GM12878 (cell line): ENCODE measurements at regions not wholly inside any gene's neighbourhood (a gene's known extent, or its start where the extent isn't known, plus 50 kb on each side); places are given as distances from the start of the nearest gene placed in this dataset.

Source experiments
- ATAC-seq: fragments of 200-7000 bp; cut with Tn5 transposase; 3 replicates; pipeline ENCODE4 v1.9.1; 2020; ENCODE audit warnings: mild to moderate bottlenecking, moderate library complexity
- BruUV-seq: library from RNA; stranded (reverse); fragments of 400-500 nt; replicated peaks from 2 replicates; lab custom pipeline; 2021; lab: Mats Ljungman, UMichigan
- CTCF ChIA-PET: fragments of 300-600 bp; sonication (Branson Sonifier 250); formaldehyde crosslinking; extraction: SDS; loops from one replicate; lab custom pipeline; 2021; ENCODE audit warnings: inconsistent platforms; lab: Yijun Ruan, JAX
- POLR2A ChIA-PET: fragments of 350-600 bp; formaldehyde crosslinking; extraction: SDS; loops from one replicate; lab custom pipeline; 2021; ENCODE audit warnings: inconsistent platforms; lab: Charles Lee
- RAD21 ChIA-PET: fragments of 300-600 bp; sonication (Branson Sonifier 250); formaldehyde crosslinking; loops from one replicate; lab custom pipeline; 2023; ENCODE audit warnings: antibody characterized with exemption; ENCODE audit not compliant: unreplicated experiment; lab: Charles Lee
- SMC1A ChIA-PET: fragments of 300-600 bp; sonication (Branson Sonifier 250); formaldehyde crosslinking; loops from one replicate; lab custom pipeline; 2023; ENCODE audit not compliant: unreplicated experiment, uncharacterized antibody; lab: Charles Lee
- DNase-seq: peaks from one replicate; pipeline ENCODE4 v3.0.0-alpha.2; 2011; ENCODE audit warnings: low read depth, low spot score
- FAIRE-seq: peaks from 3 replicates; lab custom pipeline; 2011; peaks lifted over from hg19 to GRCh38; lab: Jason Lieb, UNC
- H2AFZ ChIP-seq: 2 replicates; pipeline ENCODE4 v1.6.0; 2011; ENCODE audit warnings: low read depth, low read length, control low read depth; ENCODE audit not compliant: control insufficient read depth
- H3K27ac ChIP-seq: 2 replicates; pipeline ENCODE4 v1.5.1; 2011; ENCODE audit warnings: control low read depth; ENCODE audit not compliant: control insufficient read depth, insufficient read depth
- H3K27me3 ChIP-seq, 2 experiments: replicated peaks in 1 of 2; 2 replicates each; pipeline versions ENCODE4 v1.6.0 to v1.6.1; 2011; ENCODE audit warnings: low read length in 1 of 2; ENCODE audit not compliant: control insufficient read depth in 2 of 2, insufficient read depth in 2 of 2
- H3K36me3 ChIP-seq, 2 experiments: 2 replicates each; pipeline ENCODE4 v1.5.1; 2011; ENCODE audit warnings: low read length in 1 of 2; ENCODE audit not compliant: control insufficient read depth in 2 of 2, insufficient read depth in 2 of 2
- H3K4me1 ChIP-seq: 2 replicates; pipeline ENCODE4 v1.6.1; 2011; ENCODE audit warnings: mild to moderate bottlenecking, low read length, moderate library complexity, mixed read lengths; ENCODE audit not compliant: control insufficient read depth, insufficient read depth
- H3K4me2 ChIP-seq: 2 replicates; pipeline ENCODE4 v1.6.0; 2011; ENCODE audit warnings: control low read depth; ENCODE audit not compliant: control insufficient read depth, insufficient read depth
- H3K4me3 ChIP-seq: fragments of 200-600 bp; sonication (generic); 2 replicates; pipeline ENCODE4 v1.5.1; 2016
- H3K79me2 ChIP-seq: 2 replicates; pipeline ENCODE4 v1.6.0; 2011; ENCODE audit warnings: low read length; ENCODE audit not compliant: control insufficient read depth, insufficient read depth
- H3K9ac ChIP-seq: 2 replicates; pipeline ENCODE4 v1.8.0; 2011; ENCODE audit warnings: low read length, control low read depth, mixed read lengths; ENCODE audit not compliant: control insufficient read depth, insufficient read depth
- H3K9me3 ChIP-seq: replicated peaks from 3 replicates; pipeline ENCODE4 v1.5.1; 2011; ENCODE audit warnings: mild to moderate bottlenecking, low read length; ENCODE audit not compliant: control insufficient read depth, insufficient read depth
- H4K20me1 ChIP-seq: 2 replicates; pipeline ENCODE4 v1.6.0; 2011; ENCODE audit not compliant: control insufficient read depth, insufficient read depth
- CBX5 ChIP-seq: sonication (generic); IDR thresholded peaks from 2 replicates; pipeline ENCODE4 v1.6.1; 2016; ENCODE audit warnings: low read depth, moderate library complexity, mild to moderate bottlenecking, inconsistent platforms
- CEBPB ChIP-seq, 2 experiments: fragments of 150-350 bp in 1 of 2; IDR thresholded peaks; 2 replicates each; pipeline ENCODE4 v1.6.1; 2012 to 2014; ENCODE audit warnings: low read depth in 2 of 2, low read length in 2 of 2, borderline replicate concordance in 1 of 2, inconsistent platforms in 1 of 2
- CEBPZ ChIP-seq: fragments of 150-350 bp; IDR thresholded peaks from 2 replicates; pipeline ENCODE4 v1.6.1; 2016; ENCODE audit warnings: low read depth, low read length
- LARP7 ChIP-seq: fragments of 450-650 bp; IDR thresholded peaks from 2 replicates; pipeline ENCODE4 v1.6.1; 2017; ENCODE audit warnings: mild to moderate bottlenecking
- PAX5 ChIP-seq: IDR thresholded peaks from 2 replicates; pipeline ENCODE4 v1.6.1; 2011; ENCODE audit warnings: low read depth, low read length, borderline replicate concordance
- RCOR1 ChIP-seq: conservative IDR thresholded peaks from 2 replicates; pipeline ENCODE4 v1.6.1; 2012; ENCODE audit warnings: low read depth, low read length, improper control_type of control experiment
- SREBF1 ChIP-seq: IDR thresholded peaks from 2 replicates; pipeline ENCODE4 v1.6.1; 2012; ENCODE audit warnings: mild to moderate bottlenecking, low read length
- STAT1 ChIP-seq: fragments of 450-650 bp; conservative IDR thresholded peaks from 2 replicates; pipeline ENCODE4 v1.6.1; 2014; ENCODE audit warnings: antibody characterized with exemption, mild to moderate bottlenecking
- WRNIP1 ChIP-seq: IDR thresholded peaks from 2 replicates; pipeline ENCODE4 v1.6.1; 2011; ENCODE audit warnings: low read depth, low read length, improper control_type of control experiment, borderline replicate concordance
- ZBTB4 ChIP-seq: fragments of 450-650 bp; formaldehyde crosslinking; IDR thresholded peaks from 2 replicates; pipeline ENCODE4 v1.4.0; 2022; ENCODE audit warnings: mild to moderate bottlenecking, moderate library complexity
- WGBS: methylation state at CpG from one replicate; pipeline ENCODE4 v1.1.6; 2016; ENCODE audit warnings: low lambda C conversion rate; ENCODE audit not compliant: insufficient replicate concordance, insufficient coverage; ENCODE audit errors: missing lambda C conversion rate; 5-methylcytosine and 5-hydroxymethylcytosine counted together
- in situ Hi-C: fragments of 300-500 bp; cut with MboI; formaldehyde crosslinking; loops from 9 replicates; pipeline ENCODE4 v1.14.3; 2018; ENCODE audit warnings: mixed read lengths
- intact Hi-C: fragments of 100-400 bp; cut with micrococcal nuclease; formaldehyde crosslinking; loops from one replicate; pipeline ENCODE4 v1.14.2; 2022; ENCODE audit not compliant: unreplicated experiment
- TF ChIP-seq, protein P1 (sequence below): fragments of 450-650 bp; IDR thresholded peaks from 2 replicates; pipeline ENCODE4 v1.6.1; 2017; ENCODE audit warnings: mild to moderate bottlenecking, moderate library complexity

DNA sequence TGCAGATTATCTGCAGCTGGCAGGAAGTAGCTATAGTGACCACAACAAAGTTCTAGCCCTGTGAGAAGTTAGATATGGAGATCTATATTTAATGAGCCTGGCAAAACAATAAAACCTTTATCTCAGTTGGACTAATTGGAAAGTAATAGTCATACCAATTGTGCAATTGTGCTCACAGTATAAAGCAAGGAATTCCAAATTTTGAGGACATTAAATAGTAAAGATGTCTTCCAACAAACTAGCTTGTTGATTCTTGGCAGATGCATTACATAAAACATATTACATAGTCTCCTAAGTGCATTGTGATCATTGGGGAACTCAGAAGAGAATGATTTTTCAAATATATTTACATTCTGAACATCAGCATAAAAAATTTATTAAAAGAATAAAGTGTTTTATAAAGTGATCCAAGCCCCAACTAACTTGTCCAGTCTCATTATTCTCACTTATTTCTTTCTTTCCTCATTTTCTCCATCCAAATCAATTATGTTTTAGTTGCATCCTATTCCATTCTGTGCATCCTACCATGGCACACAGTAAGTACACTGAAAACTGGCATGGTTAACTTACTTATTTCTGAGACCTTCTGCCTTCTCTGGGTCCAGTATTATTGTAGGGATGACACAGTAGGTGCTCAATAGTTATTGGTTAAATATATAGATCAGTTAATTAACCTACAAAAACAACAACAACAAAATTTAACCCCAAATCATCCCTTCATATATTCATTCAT is 977.2 kb upstream of the NUDT12 start (continued):
- TF ChIP-seq, protein P1, sequence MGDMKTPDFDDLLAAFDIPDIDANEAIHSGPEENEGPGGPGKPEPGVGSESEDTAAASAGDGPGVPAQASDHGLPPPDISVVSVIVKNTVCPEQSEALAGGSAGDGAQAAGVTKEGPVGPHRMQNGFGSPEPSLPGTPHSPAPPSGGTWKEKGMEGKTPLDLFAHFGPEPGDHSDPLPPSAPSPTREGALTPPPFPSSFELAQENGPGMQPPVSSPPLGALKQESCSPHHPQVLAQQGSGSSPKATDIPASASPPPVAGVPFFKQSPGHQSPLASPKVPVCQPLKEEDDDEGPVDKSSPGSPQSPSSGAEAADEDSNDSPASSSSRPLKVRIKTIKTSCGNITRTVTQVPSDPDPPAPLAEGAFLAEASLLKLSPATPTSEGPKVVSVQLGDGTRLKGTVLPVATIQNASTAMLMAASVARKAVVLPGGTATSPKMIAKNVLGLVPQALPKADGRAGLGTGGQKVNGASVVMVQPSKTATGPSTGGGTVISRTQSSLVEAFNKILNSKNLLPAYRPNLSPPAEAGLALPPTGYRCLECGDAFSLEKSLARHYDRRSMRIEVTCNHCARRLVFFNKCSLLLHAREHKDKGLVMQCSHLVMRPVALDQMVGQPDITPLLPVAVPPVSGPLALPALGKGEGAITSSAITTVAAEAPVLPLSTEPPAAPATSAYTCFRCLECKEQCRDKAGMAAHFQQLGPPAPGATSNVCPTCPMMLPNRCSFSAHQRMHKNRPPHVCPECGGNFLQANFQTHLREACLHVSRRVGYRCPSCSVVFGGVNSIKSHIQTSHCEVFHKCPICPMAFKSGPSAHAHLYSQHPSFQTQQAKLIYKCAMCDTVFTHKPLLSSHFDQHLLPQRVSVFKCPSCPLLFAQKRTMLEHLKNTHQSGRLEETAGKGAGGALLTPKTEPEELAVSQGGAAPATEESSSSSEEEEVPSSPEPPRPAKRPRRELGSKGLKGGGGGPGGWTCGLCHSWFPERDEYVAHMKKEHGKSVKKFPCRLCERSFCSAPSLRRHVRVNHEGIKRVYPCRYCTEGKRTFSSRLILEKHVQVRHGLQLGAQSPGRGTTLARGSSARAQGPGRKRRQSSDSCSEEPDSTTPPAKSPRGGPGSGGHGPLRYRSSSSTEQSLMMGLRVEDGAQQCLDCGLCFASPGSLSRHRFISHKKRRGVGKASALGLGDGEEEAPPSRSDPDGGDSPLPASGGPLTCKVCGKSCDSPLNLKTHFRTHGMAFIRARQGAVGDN, result no peak

DNA sequence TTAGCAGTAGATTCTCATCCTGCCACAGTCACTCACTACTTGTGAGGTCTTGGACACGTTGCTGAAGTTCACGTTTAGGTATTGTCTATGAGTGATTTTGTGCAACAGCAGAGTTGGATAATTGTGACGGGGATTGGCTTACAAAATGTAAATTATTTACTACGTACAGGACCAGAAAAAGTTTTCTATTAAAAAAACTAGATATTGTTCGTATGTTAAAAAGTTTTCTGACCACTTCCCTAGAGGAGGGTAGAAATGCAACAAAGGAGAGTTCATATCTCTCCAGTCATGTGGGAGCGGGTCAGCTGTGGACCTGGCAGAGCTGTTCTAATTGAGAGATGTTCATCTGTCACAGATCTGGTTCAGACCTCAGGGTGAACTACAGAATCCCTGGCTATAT is 976.1 kb upstream of the NUDT12 start:
- H3K4me3 ChIP-seq, result no peak overlapping the region
- SMC1A ChIA-PET, result interaction anchor here (1.0 kb wide), 1 partner anchor 9 kb away, joined by 4 read pairs; no protein-coding TSS in a partner anchor
- no peaks in the 10 kb centered on the region for H3K36me3 ChIP-seq
- H4K20me1 ChIP-seq, result no peaks in the 10 kb centered on the region
- no peaks in the 10 kb centered on the region for H3K79me2 ChIP-seq
- H3K9ac ChIP-seq, result no peak overlapping the region
- CTCF ChIA-PET, result no interaction called here
- no TSS peak for BruUV-seq
- DNase-seq, result no peak
- 20% methylated on average over 6 of the region's 6 CpGs for WGBS
- no peak overlapping the region for H3K4me2 ChIP-seq
- no peak for FAIRE-seq
- H3K4me1 ChIP-seq, result no peaks in the 10 kb centered on the region
- intact Hi-C loops, result no loop called here
- H2AFZ ChIP-seq, result no peak overlapping the region
- in situ Hi-C loops, result no loop called here
- ATAC-seq, result no peak
- RAD21 ChIA-PET, result no interaction called here
- POLR2A ChIA-PET, result no interaction called here
- H3K27me3 ChIP-seq, result no peaks in the 10 kb centered on the region
- H3K27ac ChIP-seq, result no peak overlapping the region
- no peaks in the 10 kb centered on the region for H3K9me3 ChIP-seq
- TF ChIP-seq RCOR1 (no peak), ZBTB4 (CRISPR knock-in tag) (no peak), CEBPZ (no peak), CEBPB (IDR thresholded peaks at IDR 0.05; ENCODE audit: borderline replicate concordance in 1 of 2, low read depth in 2 of 2, low read length in 2 of 2) (no peak), SREBF1 (no peak), WRNIP1 (no peak), CBX5 (no peak), PAX5 (no peak), STAT1 (no peak), LARP7 (no peak)
